Activated naive CD8-positive, alpha-beta T cell treated with anti-CD3 and anti-CD28 coated beads for 36 hours (primary cell): ENCODE measurements at regions not wholly inside any gene's neighbourhood (a gene's known extent, or its start where the extent isn't known, plus 50 kb on each side); places are given as distances from the start of the nearest gene placed in this dataset.

Source experiments
- DNase-seq: peaks from one replicate; pipeline ENCODE4 v3.0.0; 2021
- H3K27ac Mint-ChIP-seq: one replicate; pipeline ENCODE4 v1.8.0; 2022; ENCODE audit warnings: mild to moderate bottlenecking, moderate library complexity, mixed read lengths
- H3K27me3 Mint-ChIP-seq: one replicate; pipeline ENCODE4 v1.8.0; 2022; ENCODE audit warnings: mild to moderate bottlenecking, mixed read lengths
- H3K36me3 Mint-ChIP-seq: one replicate; pipeline ENCODE4 v1.8.0; 2021; ENCODE audit warnings: mild to moderate bottlenecking, mixed read lengths
- H3K4me1 Mint-ChIP-seq: one replicate; pipeline ENCODE4 v1.8.0; 2021; ENCODE audit warnings: mixed read lengths
- H3K4me3 Mint-ChIP-seq: one replicate; pipeline ENCODE4 v1.8.0; 2022; ENCODE audit warnings: mild to moderate bottlenecking, moderate library complexity, mixed read lengths
- H3K9me3 Mint-ChIP-seq: one replicate; pipeline ENCODE4 v1.8.0; 2022; ENCODE audit warnings: mixed read lengths

GRCh38 chr6:22043284-22043962 is 253.4 kb downstream of the PRL start:
- Mint-ChIP-seq H3K36me3 (no peaks in the 10 kb centered on the region), H3K4me1 (peaks cover 6% of the 10 kb centered on the region), H3K9me3 (peaks cover 6% of the 10 kb centered on the region), H3K27me3 (peaks cover 4% of the 10 kb centered on the region), H3K27ac (no peak overlapping the region), H3K4me3 (no peak overlapping the region)
- no peak for DNase-seq

- H3K27ac Mint-ChIP-seq: no peak overlapping the region
- peaks cover 5% of the 10 kb centered on the region for H3K9me3 Mint-ChIP-seq
- no peaks in the 10 kb centered on the region for H3K27me3 Mint-ChIP-seq
- no peak for DNase-seq
- H3K36me3 Mint-ChIP-seq: no peaks in the 10 kb centered on the region
- H3K4me3 Mint-ChIP-seq: no peak overlapping the region
- peaks cover 6% of the 10 kb centered on the region for H3K4me1 Mint-ChIP-seq
Observed at GRCh38 chr6:22045261-22045912, 251.4 kb downstream of the PRL start.

- no peak overlapping the region for H3K4me3 Mint-ChIP-seq
- no peaks in the 10 kb centered on the region for H3K27me3 Mint-ChIP-seq
- H3K4me1 Mint-ChIP-seq: peaks cover 8% of the 10 kb centered on the region
- H3K36me3 Mint-ChIP-seq: no peaks in the 10 kb centered on the region
- H3K27ac Mint-ChIP-seq: no peak overlapping the region
- no peak for DNase-seq
- H3K9me3 Mint-ChIP-seq: peaks cover 4% of the 10 kb centered on the region
Observed at GRCh38 chr6:22049002-22049401, 247.8 kb downstream of the PRL start.

- no peak for DNase-seq
- Mint-ChIP-seq H3K36me3 (no peaks in the 10 kb centered on the region), H3K4me1 (peaks cover 2% of the 10 kb centered on the region), H3K4me3 (no peak overlapping the region), H3K27ac (no peak overlapping the region), H3K27me3 (no peaks in the 10 kb centered on the region), H3K9me3 (peaks cover 6% of the 10 kb centered on the region)
Observed at GRCh38 chr6:22053391-22053997, 243.3 kb downstream of the PRL start.

- H3K27me3 Mint-ChIP-seq: peaks cover 12% of the 10 kb centered on the region
- no peak overlapping the region for H3K4me3 Mint-ChIP-seq
- no peak overlapping the region for H3K27ac Mint-ChIP-seq
- H3K4me1 Mint-ChIP-seq: peaks cover 7% of the 10 kb centered on the region
- DNase-seq: no peak
- peaks cover 4% of the 10 kb centered on the region for H3K9me3 Mint-ChIP-seq
- no peaks in the 10 kb centered on the region for H3K36me3 Mint-ChIP-seq
Observed at GRCh38 chr6:22056398-22056797, 240.4 kb downstream of the PRL start.

DNA sequence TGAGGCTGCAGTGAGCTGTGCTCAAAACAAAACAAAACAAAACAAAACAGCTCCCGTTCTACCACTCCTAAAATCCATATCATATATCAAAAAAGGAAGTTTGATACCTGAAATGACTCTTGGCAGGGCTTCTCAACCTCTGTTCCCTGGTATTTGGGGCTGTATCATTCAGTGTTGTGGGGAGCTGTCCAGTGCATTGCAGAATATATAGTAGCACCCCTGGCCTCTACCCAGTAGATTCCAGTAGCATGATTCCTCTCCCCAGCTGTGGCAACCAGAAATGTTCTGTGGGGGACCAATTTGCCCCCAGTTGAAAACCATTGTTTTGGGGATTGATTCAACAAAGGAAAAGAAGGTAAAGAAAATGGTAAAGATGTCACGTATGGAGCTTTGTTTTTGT is 238.9 kb downstream of the PRL start:
- DNase-seq: no peak
- H3K4me3 Mint-ChIP-seq: no peak overlapping the region
- peaks cover 21% of the 10 kb centered on the region for H3K27me3 Mint-ChIP-seq
- peaks cover 15% of the 10 kb centered on the region for H3K4me1 Mint-ChIP-seq
- peaks cover 1% of the 10 kb centered on the region for H3K9me3 Mint-ChIP-seq
- H3K36me3 Mint-ChIP-seq: no peaks in the 10 kb centered on the region
- H3K27ac Mint-ChIP-seq: no peak overlapping the region

DNA sequence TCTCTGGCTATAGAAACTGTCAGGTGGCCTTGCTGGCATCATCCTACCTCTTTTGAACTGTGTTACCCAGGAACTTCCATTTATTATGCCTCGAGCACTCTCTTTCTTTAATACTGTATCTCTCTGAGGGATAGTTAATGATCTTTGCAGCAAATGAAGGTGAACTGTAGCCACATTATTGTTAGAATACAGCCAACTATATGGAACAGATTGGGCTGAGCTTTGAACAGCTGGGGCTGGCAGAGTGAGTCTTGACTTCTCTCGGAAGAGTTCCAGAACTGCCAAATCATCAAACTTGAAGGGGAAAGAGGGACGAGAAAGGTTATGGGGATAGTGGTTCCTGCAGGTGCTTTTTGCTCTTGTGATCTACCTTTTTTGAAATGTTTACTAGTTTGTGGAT is 237.7 kb downstream of the PRL start:
- peaks cover 1% of the 10 kb centered on the region for H3K9me3 Mint-ChIP-seq
- no peak for DNase-seq
- no peak overlapping the region for H3K4me3 Mint-ChIP-seq
- peaks cover 22% of the 10 kb centered on the region for H3K4me1 Mint-ChIP-seq
- peaks cover 21% of the 10 kb centered on the region for H3K27me3 Mint-ChIP-seq
- no peaks in the 10 kb centered on the region for H3K36me3 Mint-ChIP-seq
- H3K27ac Mint-ChIP-seq: no peak overlapping the region

GRCh38 chr6:22059946-22060345 is 236.9 kb downstream of the PRL start:
- Mint-ChIP-seq H3K36me3 (no peaks in the 10 kb centered on the region), H3K9me3 (no peaks in the 10 kb centered on the region), H3K4me3 (no peak overlapping the region), H3K27ac (no peak overlapping the region), H3K4me1 (peaks cover 24% of the 10 kb centered on the region), H3K27me3 (peaks cover 21% of the 10 kb centered on the region)
- DNase-seq: no peak

DNA sequence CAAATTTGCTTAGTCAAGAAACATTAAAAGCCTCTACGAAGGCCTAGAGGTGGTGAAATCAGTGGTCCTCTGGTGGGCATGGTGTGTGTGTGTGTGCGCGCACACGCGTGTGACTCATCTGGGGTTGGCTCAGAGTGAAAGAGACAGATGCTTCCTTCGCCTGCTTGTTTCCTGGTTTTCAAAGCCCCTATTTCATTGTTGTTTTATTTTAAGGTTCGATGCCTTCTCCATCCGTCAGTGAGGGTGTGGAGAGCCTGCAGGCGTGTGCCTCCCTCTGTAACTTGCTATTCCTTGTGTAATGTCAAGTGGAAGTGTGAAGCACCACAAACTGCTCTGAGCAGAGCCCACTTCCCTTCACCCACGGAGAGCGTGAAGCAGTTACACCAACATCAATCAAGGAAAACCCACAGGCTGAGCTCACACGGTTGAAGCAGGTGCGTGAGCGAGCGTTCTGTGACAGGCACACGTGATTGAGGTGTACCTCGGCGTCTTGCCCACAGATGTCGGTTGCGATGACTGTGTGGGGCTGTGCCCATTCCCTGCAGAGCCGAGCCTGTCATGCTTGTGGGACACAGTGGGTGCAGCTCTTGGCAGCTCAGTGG is 233.9 kb downstream of the PRL start:
- Mint-ChIP-seq H3K27me3 (peaks cover 21% of the 10 kb centered on the region), H3K4me1 (peaks cover 24% of the 10 kb centered on the region), H3K27ac (peak overlapping the region; percentile 89), H3K9me3 (no peaks in the 10 kb centered on the region), H3K4me3 (peak overlapping the region; percentile 66), H3K36me3 (no peaks in the 10 kb centered on the region)
- DNase-seq: peak; percentile 68

DNA sequence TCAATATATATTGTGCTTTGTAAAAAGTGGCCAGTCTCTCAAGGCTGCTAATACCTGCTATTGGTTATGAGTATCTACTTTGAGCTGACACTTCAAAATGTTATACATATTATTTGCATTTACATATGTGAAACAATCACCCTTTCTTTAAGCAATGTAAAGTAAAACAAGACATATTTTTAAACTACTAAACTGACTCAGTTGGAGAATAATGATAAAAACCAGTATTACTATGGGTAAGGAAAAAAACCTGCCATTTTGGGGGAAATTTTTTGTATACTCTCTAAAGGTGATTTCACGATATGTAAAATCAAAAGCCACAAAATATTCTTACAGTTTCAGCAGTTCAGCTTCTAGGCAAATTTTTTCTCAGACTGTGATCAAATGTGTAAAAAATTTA is 232.3 kb downstream of the PRL start:
- Mint-ChIP-seq H3K9me3 (no peaks in the 10 kb centered on the region), H3K27ac (no peak overlapping the region), H3K36me3 (no peaks in the 10 kb centered on the region), H3K27me3 (peaks cover 14% of the 10 kb centered on the region), H3K4me3 (no peak overlapping the region), H3K4me1 (peaks cover 24% of the 10 kb centered on the region)
- DNase-seq: no peak

DNA sequence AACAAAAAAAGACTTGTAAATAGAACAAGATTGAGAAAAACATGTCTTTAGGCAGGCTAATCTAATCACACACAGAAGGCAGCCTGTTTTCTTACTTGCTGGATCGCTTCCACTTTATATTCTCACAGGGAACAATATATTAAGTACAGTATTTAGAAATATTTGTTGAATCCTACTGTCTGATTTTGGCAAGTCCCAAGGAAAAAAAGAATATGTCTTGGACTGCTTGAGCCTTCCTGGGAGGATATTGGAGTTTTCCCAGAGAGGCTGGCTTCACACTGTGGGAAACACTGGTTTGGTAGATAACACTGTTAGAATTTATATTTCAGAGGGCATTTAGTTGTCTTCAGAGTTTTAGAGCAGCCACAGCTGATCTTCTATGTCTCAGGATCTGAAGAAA is 229.7 kb downstream of the PRL start:
- H3K27ac Mint-ChIP-seq: no peak overlapping the region
- no peak for DNase-seq
- peaks cover 13% of the 10 kb centered on the region for H3K27me3 Mint-ChIP-seq
- H3K9me3 Mint-ChIP-seq: no peaks in the 10 kb centered on the region
- peaks cover 17% of the 10 kb centered on the region for H3K4me1 Mint-ChIP-seq
- no peak overlapping the region for H3K4me3 Mint-ChIP-seq
- no peaks in the 10 kb centered on the region for H3K36me3 Mint-ChIP-seq

GRCh38 chr6:22067671-22068070 is 229.2 kb downstream of the PRL start:
- peaks cover 14% of the 10 kb centered on the region for H3K4me1 Mint-ChIP-seq
- H3K27me3 Mint-ChIP-seq: peaks cover 9% of the 10 kb centered on the region
- no peaks in the 10 kb centered on the region for H3K9me3 Mint-ChIP-seq
- no peak for DNase-seq
- no peak overlapping the region for H3K27ac Mint-ChIP-seq
- no peak overlapping the region for H3K4me3 Mint-ChIP-seq
- H3K36me3 Mint-ChIP-seq: no peaks in the 10 kb centered on the region

- Mint-ChIP-seq H3K4me3 (no peak overlapping the region), H3K9me3 (no peaks in the 10 kb centered on the region), H3K4me1 (peaks cover 4% of the 10 kb centered on the region), H3K27me3 (peaks cover 6% of the 10 kb centered on the region), H3K36me3 (no peaks in the 10 kb centered on the region), H3K27ac (no peak overlapping the region)
- DNase-seq: no peak
Observed at GRCh38 chr6:22068561-22069305, 228.1 kb downstream of the PRL start.

- Mint-ChIP-seq H3K9me3 (no peaks in the 10 kb centered on the region), H3K4me3 (no peak overlapping the region), H3K27ac (no peak overlapping the region), H3K27me3 (peaks cover 6% of the 10 kb centered on the region), H3K4me1 (no peaks in the 10 kb centered on the region), H3K36me3 (no peaks in the 10 kb centered on the region)
- DNase-seq: no peak
Observed at GRCh38 chr6:22069306-22069800, 227.5 kb downstream of the PRL start.
